Subcutaneous abdominal adipose tissue (tissue), 5 donors: ENCODE measurements at regions not wholly inside any gene's neighbourhood (a gene's known extent, or its start where the extent isn't known, plus 50 kb on each side); places are given as distances from the start of the nearest gene placed in this dataset.

Experiments used
- H3K27ac ChIP-seq: one replicate; pipeline ENCODE4 v1.7.0; 2013; ENCODE audit warnings: low read depth, mild to moderate bottlenecking, inconsistent platforms, low read length, moderate library complexity
- H3K27me3 ChIP-seq, 5 donors: one replicate each; pipeline ENCODE4 v1.7.0; 2013; ENCODE audit warnings: low read length in 5 of 5, inconsistent platforms in 1 of 5; ENCODE audit not compliant: control insufficient read depth in 5 of 5, insufficient read depth in 4 of 5
- H3K36me3 ChIP-seq, 5 donors: one replicate each; pipeline ENCODE4 v1.7.0; 2013; ENCODE audit warnings: low read length in 5 of 5; ENCODE audit not compliant: control insufficient read depth in 5 of 5, insufficient read depth in 5 of 5
- H3K4me1 ChIP-seq, 5 donors: one replicate each; pipeline ENCODE4 v1.7.0; 2013; ENCODE audit warnings: low read length in 5 of 5, mild to moderate bottlenecking in 3 of 5, moderate library complexity in 1 of 5; ENCODE audit not compliant: control insufficient read depth in 5 of 5, insufficient read depth in 5 of 5
- H3K4me3 ChIP-seq, 5 donors: one replicate each; pipeline ENCODE4 v1.7.0; 2013; ENCODE audit warnings: low read length in 5 of 5, low read depth in 1 of 5
- H3K9ac ChIP-seq, 5 donors: one replicate each; pipeline ENCODE4 v1.7.0; 2013; ENCODE audit warnings: low read length in 5 of 5, mild to moderate bottlenecking in 4 of 5, moderate library complexity in 3 of 5
- H3K9me3 ChIP-seq, 5 donors: one replicate each; pipeline ENCODE4 v1.7.0; 2013; ENCODE audit warnings: low read length in 5 of 5; ENCODE audit not compliant: control insufficient read depth in 5 of 5
- donor health status: healthy.
- donor health status: healthy.
- donor health status: healthy.
- donor health status: healthy.
- donor health status: healthy.

- Histone ChIP-seq H3K27me3 (peaks cover 0 to 5% (median 0%) of the 10 kb centered on the region in 5 donors), H3K9ac (no peak overlapping the region), H3K27ac (no peak overlapping the region), H3K36me3 (no peaks in the 10 kb centered on the region), H3K4me1 (no peaks in the 10 kb centered on the region), H3K9me3 (no peaks in the 10 kb centered on the region), H3K4me3 (no peak overlapping the region)
These were observed 421.1 kb upstream of the C16orf82 start for GRCh38 chr16:26645614-26646013.

GRCh38 chr16:26647870-26648269, 418.9 kb upstream of the C16orf82 start:
- no peak overlapping the region for H3K9ac ChIP-seq
- H3K9me3 ChIP-seq = no peaks in the 10 kb centered on the region
- H3K27me3 ChIP-seq = peaks cover 0 to 5% (median 0%) of the 10 kb centered on the region in 5 donors
- H3K4me1 ChIP-seq = no peaks in the 10 kb centered on the region
- no peak overlapping the region for H3K27ac ChIP-seq
- no peak overlapping the region for H3K4me3 ChIP-seq
- H3K36me3 ChIP-seq = no peaks in the 10 kb centered on the region

- H3K36me3 ChIP-seq = no peaks in the 10 kb centered on the region
- H3K9ac ChIP-seq = no peak overlapping the region
- H3K4me3 ChIP-seq = no peak overlapping the region
- H3K4me1 ChIP-seq = no peaks in the 10 kb centered on the region
- peaks cover 0 to 5% (median 0%) of the 10 kb centered on the region in 5 donors for H3K27me3 ChIP-seq
- H3K27ac ChIP-seq = no peak overlapping the region
- no peaks in the 10 kb centered on the region for H3K9me3 ChIP-seq
These were observed 417.9 kb upstream of the C16orf82 start for GRCh38 chr16:26648851-26649250.

- Histone ChIP-seq H3K9ac (no peak overlapping the region), H3K9me3 (no peaks in the 10 kb centered on the region), H3K4me3 (no peak overlapping the region), H3K27me3 (peaks cover 0 to 5% (median 0%) of the 10 kb centered on the region in 5 donors), H3K36me3 (no peaks in the 10 kb centered on the region), H3K4me1 (no peaks in the 10 kb centered on the region), H3K27ac (no peak overlapping the region)
These were observed 417.2 kb upstream of the C16orf82 start for GRCh38 chr16:26649381-26650045.

GRCh38 chr16:26651464-26651863, 415.3 kb upstream of the C16orf82 start:
- H3K9me3 ChIP-seq = peaks cover 0 to 1% (median 0%) of the 10 kb centered on the region in 5 donors
- no peaks in the 10 kb centered on the region for H3K36me3 ChIP-seq
- no peak overlapping the region for H3K27ac ChIP-seq
- no peaks in the 10 kb centered on the region for H3K4me1 ChIP-seq
- H3K9ac ChIP-seq = no peak overlapping the region
- H3K27me3 ChIP-seq = peaks cover 0 to 5% (median 0%) of the 10 kb centered on the region in 5 donors
- H3K4me3 ChIP-seq = no peak overlapping the region

- Histone ChIP-seq H3K36me3 (no peaks in the 10 kb centered on the region), H3K9ac (no peak overlapping the region), H3K4me1 (no peaks in the 10 kb centered on the region), H3K9me3 (peaks cover 0 to 5% (median 0%) of the 10 kb centered on the region in 5 donors), H3K27ac (no peak overlapping the region), H3K4me3 (no peak overlapping the region), H3K27me3 (peaks cover 0 to 5% (median 0%) of the 10 kb centered on the region in 5 donors)
These were observed 414.8 kb upstream of the C16orf82 start for GRCh38 chr16:26651884-26652283.

- Histone ChIP-seq H3K9me3 (peaks cover 4 to 10% (median 5%) of the 10 kb centered on the region in 5 donors), H3K27ac (no peak overlapping the region), H3K4me1 (no peaks in the 10 kb centered on the region), H3K9ac (no peak overlapping the region), H3K27me3 (no peaks in the 10 kb centered on the region), H3K36me3 (no peaks in the 10 kb centered on the region), H3K4me3 (no peak overlapping the region)
These were observed 408.2 kb upstream of the C16orf82 start for GRCh38 chr16:26658486-26658885.

GRCh38 chr16:26658915-26659314, 407.8 kb upstream of the C16orf82 start:
- Histone ChIP-seq H3K4me3 (no peak overlapping the region), H3K27ac (no peak overlapping the region), H3K9ac (no peak overlapping the region), H3K4me1 (no peaks in the 10 kb centered on the region), H3K9me3 (peaks cover 4 to 10% (median 5%) of the 10 kb centered on the region in 5 donors), H3K27me3 (peaks cover 0 to under 1% (median 0%) of the 10 kb centered on the region in 5 donors), H3K36me3 (no peaks in the 10 kb centered on the region)

GRCh38 chr16:26664086-26664485, 402.6 kb upstream of the C16orf82 start:
- H3K4me3 ChIP-seq = no peak overlapping the region
- H3K27ac ChIP-seq = no peak overlapping the region
- peaks cover 0 to 6% (median 3%) of the 10 kb centered on the region in 5 donors for H3K27me3 ChIP-seq
- no peaks in the 10 kb centered on the region for H3K4me1 ChIP-seq
- no peak overlapping the region for H3K9ac ChIP-seq
- H3K36me3 ChIP-seq = no peaks in the 10 kb centered on the region
- no peaks in the 10 kb centered on the region for H3K9me3 ChIP-seq

- Histone ChIP-seq H3K9ac (no peak overlapping the region), H3K4me1 (no peaks in the 10 kb centered on the region), H3K4me3 (no peak overlapping the region), H3K9me3 (no peaks in the 10 kb centered on the region), H3K27ac (no peak overlapping the region), H3K36me3 (no peaks in the 10 kb centered on the region), H3K27me3 (peaks cover 0 to 6% (median 3%) of the 10 kb centered on the region in 5 donors)
These were observed 401.4 kb upstream of the C16orf82 start for GRCh38 chr16:26665166-26665939.
